Sigmoid colon (tissue), 4 donors: ENCODE measurements at regions not wholly inside any gene's neighbourhood (a gene's known extent, or its start where the extent isn't known, plus 50 kb on each side); places are given as distances from the start of the nearest gene placed in this dataset.

Source experiments
- CTCF ChIP-seq, 4 experiments: fragments of 450-650 bp in 3 of 4; fragments of 200-600 bp in 1 of 4; IDR thresholded peaks; one replicate each; pipeline ENCODE4 v1.5.1; 2016 to 2019; ENCODE audit warnings: antibody characterized with exemption in 4 of 4, mild to moderate bottlenecking in 3 of 4, moderate library complexity in 2 of 4
- EP300 ChIP-seq, 4 donors: sonication (generic); formaldehyde crosslinking; IDR thresholded peaks; one replicate each; pipeline ENCODE4 v1.6.1; 2017; ENCODE audit warnings: antibody characterized with exemption in 4 of 4

GRCh38 chr13:33904431-33904830 is 86.5 kb downstream of the RFC3 start:
- no peak for TF ChIP-seq CTCF (IDR thresholded peaks at IDR 0.05)
- no peak for TF ChIP-seq EP300 (IDR thresholded peaks at IDR 0.05)
